HEK293 (cell line): ENCODE measurements at regions not wholly inside any gene's neighbourhood (a gene's known extent, or its start where the extent isn't known, plus 50 kb on each side); places are given as distances from the start of the nearest gene placed in this dataset.

ENCODE experiments used
- CTCF ChIA-PET: fragments of 350-600 bp; formaldehyde crosslinking; extraction: SDS; loops from one replicate; lab custom pipeline; 2021; ENCODE audit warnings: antibody characterized with exemption; lab: Yijun Ruan, JAX
- POLR2A ChIA-PET: fragments of 300-600 bp; formaldehyde crosslinking; extraction: SDS; loops from one replicate; lab custom pipeline; 2020; ENCODE audit warnings: antibody characterized with exemption, inconsistent platforms; lab: Yijun Ruan, JAX
- H3K27ac ChIP-seq: fragments of 200-500 bp; sonication (Bioruptor generic); 2 replicates; pipeline ENCODE4 v1.5.1; 2014; ENCODE audit warnings: low read depth, low read length, control low read depth, inconsistent platforms; ENCODE audit errors: extremely low read depth
- H3K36me3 ChIP-seq, 2 experiments: fragments of 200-500 bp in 1 of 2; sonication (Bioruptor generic) in 1 of 2; 1 replicate in 1 of 2; 2 replicates in 1 of 2; pipeline ENCODE4 v1.5.1; 2014 to 2017; ENCODE audit warnings: inconsistent platforms in 2 of 2, low read length in 2 of 2; ENCODE audit not compliant: control insufficient read depth in 2 of 2, insufficient read depth in 1 of 2
- H3K4me1 ChIP-seq: fragments of 200-500 bp; sonication (Bioruptor generic); 2 replicates; pipeline ENCODE4 v1.5.1; 2014; ENCODE audit warnings: mild to moderate bottlenecking, low read length, inconsistent platforms; ENCODE audit not compliant: control insufficient read depth, insufficient read depth
- H3K4me3 ChIP-seq: 2 replicates; pipeline ENCODE4 v1.5.1; 2011; ENCODE audit warnings: low read depth, mild to moderate bottlenecking, control low read depth, low read length, moderate library complexity
- H3K9me3 ChIP-seq: fragments of 200-500 bp; sonication (Bioruptor generic); 2 replicates; pipeline ENCODE4 v1.5.1; 2014; ENCODE audit warnings: low read depth, low read length, inconsistent platforms; ENCODE audit not compliant: control insufficient read depth, insufficient read depth
- ELK4 ChIP-seq: IDR thresholded peaks from 2 replicates; pipeline ENCODE4 v1.6.1; 2011; ENCODE audit warnings: mild to moderate bottlenecking, low read depth, low read length, borderline replicate concordance
- GLI4 ChIP-seq: fragments of 450-650 bp; formaldehyde crosslinking; IDR thresholded peaks from 2 replicates; pipeline ENCODE4 v1.5.1; 2016; ENCODE audit warnings: missing biosample characterization, missing genetic modification characterization
- HOXA7 ChIP-seq: sonication (generic); formaldehyde crosslinking; IDR thresholded peaks from 2 replicates; pipeline ENCODE4 v1.8.1; 2022; ENCODE audit warnings: missing genetic modification reagents, borderline replicate concordance
- MYNN ChIP-seq: fragments of 450-650 bp; formaldehyde crosslinking; IDR thresholded peaks from 2 replicates; pipeline ENCODE4 v1.5.1; 2016; ENCODE audit warnings: missing biosample characterization, missing genetic modification characterization, borderline replicate concordance
- ZBTB20 ChIP-seq: fragments of 450-650 bp; formaldehyde crosslinking; IDR thresholded peaks from 2 replicates; pipeline ENCODE4 v1.5.1; 2016; ENCODE audit warnings: missing biosample characterization, missing genetic modification characterization
- ZBTB21 ChIP-seq: fragments of 450-650 bp; formaldehyde crosslinking; IDR thresholded peaks from 2 replicates; pipeline ENCODE4 v1.5.1; 2017; ENCODE audit warnings: missing biosample characterization, missing genetic modification characterization
- ZBTB8A ChIP-seq: fragments of 450-650 bp; formaldehyde crosslinking; IDR thresholded peaks from 2 replicates; pipeline ENCODE4 v1.5.1; 2016; ENCODE audit warnings: missing biosample characterization, missing genetic modification characterization
- ZFHX2 ChIP-seq: fragments of 450-650 bp; formaldehyde crosslinking; conservative IDR thresholded peaks from 2 replicates; pipeline ENCODE4 v1.5.1; 2016; ENCODE audit warnings: missing biosample characterization, missing genetic modification characterization
- ZIC2 ChIP-seq: fragments of 450-650 bp; formaldehyde crosslinking; IDR thresholded peaks from 2 replicates; pipeline ENCODE4 v1.5.1; 2016; ENCODE audit warnings: missing biosample characterization, missing genetic modification characterization
- ZNF133 ChIP-seq: fragments of 450-650 bp; formaldehyde crosslinking; IDR thresholded peaks from 2 replicates; pipeline ENCODE4 v1.5.1; 2016; ENCODE audit warnings: missing biosample characterization, missing genetic modification characterization
- ZNF138 ChIP-seq: fragments of 450-650 bp; formaldehyde crosslinking; IDR thresholded peaks from 2 replicates; pipeline ENCODE4 v1.5.1; 2016; ENCODE audit warnings: missing biosample characterization, missing genetic modification characterization, borderline replicate concordance
- ZNF148 ChIP-seq: fragments of 450-650 bp; formaldehyde crosslinking; IDR thresholded peaks from 2 replicates; pipeline ENCODE4 v1.5.0; 2017; ENCODE audit warnings: missing biosample characterization, missing genetic modification characterization, borderline replicate concordance
- ZNF274 ChIP-seq, 2 experiments: fragments of 200-500 bp in 1 of 2; fragments of 450-650 bp in 1 of 2; sonication (Bioruptor generic) in 1 of 2; formaldehyde crosslinking in 1 of 2; IDR thresholded peaks; 2 replicates each; pipeline versions ENCODE4 v1.5.1 to v1.6.1; 2014 to 2016; ENCODE audit warnings: borderline replicate concordance in 1 of 2, inconsistent platforms in 1 of 2, low read length in 1 of 2, missing biosample characterization in 1 of 2, missing genetic modification characterization in 1 of 2
- ZNF510 ChIP-seq: fragments of 450-650 bp; formaldehyde crosslinking; IDR thresholded peaks from 2 replicates; pipeline ENCODE4 v1.5.1; 2018; ENCODE audit warnings: mild to moderate bottlenecking, missing genetic modification characterization, missing biosample characterization; ENCODE audit not compliant: insufficient replicate concordance
- ZNF514 ChIP-seq: fragments of 450-650 bp; formaldehyde crosslinking; IDR thresholded peaks from 2 replicates; pipeline ENCODE4 v1.5.1; 2016; ENCODE audit warnings: missing biosample characterization, missing genetic modification characterization
- ZNF521 ChIP-seq: fragments of 450-650 bp; formaldehyde crosslinking; IDR thresholded peaks from 2 replicates; pipeline ENCODE4 v1.5.1; 2017; ENCODE audit warnings: missing biosample characterization, mild to moderate bottlenecking, missing genetic modification characterization
- ZNF548 ChIP-seq: fragments of 450-650 bp; formaldehyde crosslinking; IDR thresholded peaks from 2 replicates; pipeline ENCODE4 v1.5.1; 2016; ENCODE audit warnings: missing biosample characterization, missing genetic modification characterization
- ZNF571 ChIP-seq: fragments of 450-650 bp; formaldehyde crosslinking; IDR thresholded peaks from 2 replicates; pipeline ENCODE4 v1.5.0; 2017; ENCODE audit warnings: missing biosample characterization, missing genetic modification characterization
- ZNF660 ChIP-seq: fragments of 450-650 bp; IDR thresholded peaks from 2 replicates; pipeline ENCODE4 v1.5.1; 2018; ENCODE audit warnings: missing biosample characterization, mild to moderate bottlenecking, missing genetic modification characterization
- ZNF701 ChIP-seq: fragments of 450-650 bp; formaldehyde crosslinking; IDR thresholded peaks from 2 replicates; pipeline ENCODE4 v1.5.1; 2016; ENCODE audit warnings: missing biosample characterization, missing genetic modification characterization
- ZNF704 ChIP-seq: fragments of 450-650 bp; formaldehyde crosslinking; IDR thresholded peaks from 2 replicates; pipeline ENCODE4 v1.5.1; 2016; ENCODE audit warnings: missing biosample characterization, missing genetic modification characterization
- ZNF830 ChIP-seq: fragments of 450-650 bp; IDR thresholded peaks from 2 replicates; pipeline ENCODE4 v1.5.0; 2018; ENCODE audit warnings: missing biosample characterization, missing genetic modification characterization, low read depth, mild to moderate bottlenecking, moderate library complexity
- ZSCAN30 ChIP-seq: fragments of 450-650 bp; IDR thresholded peaks from 2 replicates; pipeline ENCODE4 v1.5.1; 2018; ENCODE audit warnings: missing biosample characterization, mild to moderate bottlenecking, missing genetic modification characterization, moderate library complexity
- ZXDB ChIP-seq: fragments of 450-650 bp; formaldehyde crosslinking; IDR thresholded peaks from 2 replicates; pipeline ENCODE4 v1.5.1; 2016; ENCODE audit warnings: missing biosample characterization, missing genetic modification characterization

DNA sequence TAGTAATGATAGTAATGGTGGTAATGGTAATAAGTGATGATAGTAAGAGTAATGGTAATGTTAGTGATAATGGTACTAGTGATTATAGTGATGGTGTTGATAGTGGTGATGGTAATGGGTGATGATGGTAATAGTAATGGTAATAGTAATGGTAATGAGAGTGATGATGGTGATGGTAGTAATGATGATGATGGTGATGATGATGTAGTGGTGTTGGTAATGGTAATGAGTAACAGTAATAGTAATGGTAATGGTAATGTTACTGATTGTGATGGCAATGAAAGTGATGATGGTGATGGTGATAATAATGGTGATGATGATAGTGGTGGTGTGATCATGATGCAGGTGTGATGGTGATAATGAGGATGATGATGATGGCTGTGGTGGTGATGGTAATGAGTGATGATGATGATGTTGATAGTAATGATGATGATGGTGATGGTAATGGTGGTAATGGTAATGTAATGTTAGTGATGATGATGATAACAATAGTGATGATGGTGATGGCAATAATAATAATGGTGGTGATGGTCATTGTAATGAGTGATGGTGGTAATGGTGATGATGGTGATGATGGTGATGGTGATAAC, 235.0 kb downstream of the MATN1 start (continued):
- TF ChIP-seq ELK4: no peak
- TF ChIP-seq ZNF521: peak; percentile 45; the same call in 1 of the 2 replicates
- TF ChIP-seq ZNF148 (tag by site-specific recombination): peak; percentile 61; the same call in 1 of the 2 replicates
- TF ChIP-seq, all 188 proteins: peak for 9

DNA sequence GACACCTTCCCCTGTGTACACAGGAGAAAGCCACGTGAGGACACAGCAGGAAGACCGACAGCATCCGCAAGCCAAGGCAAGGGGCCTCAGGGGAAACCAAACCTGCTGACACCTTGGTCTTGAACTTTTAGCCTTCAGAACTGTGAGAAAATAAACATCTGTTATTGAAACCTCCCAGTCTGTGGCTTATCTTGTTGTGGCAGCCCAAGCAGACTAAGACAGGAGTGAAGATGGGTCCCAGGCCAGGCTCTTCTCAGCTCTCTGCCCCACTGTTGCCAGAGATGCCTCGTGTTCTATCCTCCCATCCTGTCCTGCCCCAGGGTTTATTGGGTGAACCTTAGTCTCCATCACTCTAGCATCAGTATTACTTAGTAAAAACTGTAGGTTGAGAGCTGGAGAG, 236.3 kb downstream of the MATN1 start:
- CTCF ChIA-PET: no interaction called here
- TF ChIP-seq ZNF704 (tag by site-specific recombination): no peak
- TF ChIP-seq ZNF571 (tag by site-specific recombination): no peak
- no peak for TF ChIP-seq ZSCAN30 (tag by site-specific recombination)
- TF ChIP-seq ZIC2 (tag by site-specific recombination): no peak
- TF ChIP-seq ZNF514: no peak

DNA sequence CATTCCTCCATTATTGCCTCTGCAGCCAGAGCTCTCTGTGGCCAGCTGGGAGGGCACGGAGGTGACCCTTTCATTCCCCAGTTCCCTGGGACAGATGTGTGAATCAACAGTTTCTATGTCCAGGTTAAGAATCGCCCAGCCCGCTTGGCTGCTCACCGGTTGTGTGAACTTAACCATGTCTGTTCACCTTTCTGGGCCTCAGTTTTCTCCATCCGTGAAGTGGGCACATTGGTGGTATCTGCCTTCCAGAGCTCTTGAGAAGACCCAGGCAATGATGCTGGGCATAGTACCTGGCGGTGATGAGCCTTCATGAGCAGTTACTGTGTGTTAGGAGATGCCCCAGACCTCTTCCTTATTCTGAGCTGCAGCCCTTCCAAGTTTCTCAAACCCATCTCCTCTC, 238.3 kb downstream of the MATN1 start:
- POLR2A ChIA-PET: no interaction called here

More for the DNA sequence above, 236.3 kb downstream of the MATN1 start:
- Histone ChIP-seq H3K4me1 (no peaks in the 10 kb centered on the region), H3K27ac (no peak overlapping the region), H3K9me3 (no peaks in the 10 kb centered on the region), H3K4me3 (no peak overlapping the region), H3K36me3 (no peaks in the 10 kb centered on the region)
- POLR2A ChIA-PET: no interaction called here

DNA sequence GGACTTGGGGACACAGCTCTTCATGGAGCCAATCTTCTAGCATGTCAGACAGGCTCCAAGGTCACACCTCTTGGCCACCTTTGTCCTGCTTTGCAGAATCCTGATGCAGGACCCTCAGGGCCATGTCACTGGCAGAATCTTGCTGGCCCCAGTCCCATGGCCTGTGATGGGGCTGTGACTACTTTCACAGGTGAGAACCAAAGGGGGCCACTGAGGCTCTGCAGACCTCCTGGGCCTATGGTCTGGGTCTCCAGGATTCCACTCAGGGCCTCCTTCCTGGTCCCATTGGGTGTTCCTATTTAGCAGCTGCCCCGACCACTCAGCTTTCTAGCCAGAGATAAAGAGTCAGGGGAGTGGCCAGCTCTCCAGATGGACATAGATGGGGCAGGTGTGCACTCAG, 238.7 kb downstream of the MATN1 start:
- Histone ChIP-seq H3K27ac (no peak overlapping the region), H3K9me3 (no peaks in the 10 kb centered on the region), H3K36me3 (no peaks in the 10 kb centered on the region), H3K4me3 (no peak overlapping the region), H3K4me1 (no peaks in the 10 kb centered on the region)
- POLR2A ChIA-PET: no interaction called here
- CTCF ChIA-PET: no interaction called here
- TF ChIP-seq ZNF548 (tag by site-specific recombination): no peak
- peak; percentile 78; the same call in 1 of the 2 replicates for TF ChIP-seq ZNF701
- no peak for TF ChIP-seq ZBTB8A (tag by site-specific recombination)
- TF ChIP-seq ZNF274 (IDR thresholded peaks at IDR 0.05; ENCODE audit: low read length): no peak
- no peak for TF ChIP-seq ZNF274 (tag by site-specific recombination; IDR thresholded peaks at IDR 0.05; ENCODE audit: borderline replicate concordance)
- TF ChIP-seq ZBTB21 (tag by site-specific recombination): no peak
- no peak for TF ChIP-seq HOXA7 (CRISPR knock-in tag)

More for the DNA sequence above, 238.3 kb downstream of the MATN1 start:
- H3K36me3 ChIP-seq: no peaks in the 10 kb centered on the region
- TF ChIP-seq ZFHX2 (tag by site-specific recombination) (no peak), ZNF510 (tag by site-specific recombination) (no peak), ZNF830 (tag by site-specific recombination) (no peak), ZIC2 (tag by site-specific recombination) (no peak), ZNF138 (no peak), ZXDB (tag by site-specific recombination) (no peak), GLI4 (tag by site-specific recombination) (no peak), MYNN (tag by site-specific recombination) (no peak), ZBTB20 (tag by site-specific recombination) (no peak), ZNF660 (tag by site-specific recombination) (no peak), ZNF133 (no peak)
- TF ChIP-seq, all 188 proteins: peak for 0
- no peak overlapping the region for H3K27ac ChIP-seq
- no peaks in the 10 kb centered on the region for H3K9me3 ChIP-seq
- no peaks in the 10 kb centered on the region for H3K4me1 ChIP-seq
- H3K4me3 ChIP-seq: no peak overlapping the region
- CTCF ChIA-PET: no interaction called here
